SH-SY5Y (cell line): ENCODE measurements at regions not wholly inside any gene's neighbourhood (a gene's known extent, or its start where the extent isn't known, plus 50 kb on each side); places are given as distances from the start of the nearest gene placed in this dataset.

Source experiments
- GATA2 ChIP-seq: IDR thresholded peaks from 2 replicates; pipeline ENCODE4 v1.6.1; 2011; ENCODE audit warnings: mild to moderate bottlenecking, low read depth, low read length
- GATA3 ChIP-seq: IDR thresholded peaks from 2 replicates; pipeline ENCODE4 v1.6.1; 2011; ENCODE audit warnings: low read depth, mild to moderate bottlenecking, low read length, moderate library complexity

DNA sequence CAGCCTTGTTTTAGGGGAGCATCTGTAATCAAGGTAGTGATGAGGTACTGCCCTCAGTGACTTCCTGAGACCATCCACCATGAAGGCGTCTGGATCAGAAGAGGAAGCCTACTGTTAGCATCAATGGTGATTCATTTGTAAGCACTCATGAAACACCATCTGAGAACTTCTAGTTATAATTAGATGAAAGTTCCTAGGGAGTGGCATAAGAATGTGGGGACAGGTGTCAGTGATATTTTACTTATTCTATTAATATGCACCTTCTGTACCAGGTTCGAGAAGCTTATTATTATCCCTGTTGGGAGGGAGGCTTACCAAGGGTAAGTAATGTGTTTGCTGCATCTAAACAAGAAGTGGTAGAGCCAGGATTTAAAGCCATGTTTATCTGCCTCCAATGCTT is 295.8 kb upstream of the TBL1XR1 start:
- TF ChIP-seq GATA2 (no peak), GATA3 (no peak)
